SK-N-SH (cell line): ENCODE measurements at regions not wholly inside any gene's neighbourhood (a gene's known extent, or its start where the extent isn't known, plus 50 kb on each side); places are given as distances from the start of the nearest gene placed in this dataset.
A peak's percentile ranks its signal among the peaks of the same experiment; 100 is the strongest.

Source experiments
- CTCF ChIA-PET: fragments of 300-600, 350-600 bp; formaldehyde crosslinking; extraction: SDS; loops from one replicate; lab custom pipeline; 2021; lab: Yijun Ruan, JAX
- POLR2A ChIA-PET: fragments of 350-600 bp; sonication (Branson Sonifier 250); formaldehyde crosslinking; extraction: SDS; loops from one replicate; lab custom pipeline; 2020; ENCODE audit warnings: antibody characterized with exemption, inconsistent platforms; lab: Yijun Ruan, JAX
- DNase-seq: peaks from one replicate; pipeline ENCODE4 v3.0.0; 2012
- H2AFZ ChIP-seq: fragments of 200-600 bp; sonication (generic); 2 replicates; pipeline ENCODE4 v1.8.1; 2016; ENCODE audit warnings: antibody characterized with exemption, mild to moderate bottlenecking, low read depth
- H3F3A ChIP-seq: fragments of 200-600 bp; sonication (generic); replicated peaks from 2 replicates; pipeline ENCODE3; 2016; ENCODE audit warnings: antibody characterized with exemption, mild to moderate bottlenecking; ENCODE audit not compliant: insufficient read depth
- H3K27ac ChIP-seq, 2 experiments: fragments of 200-500 bp in 1 of 2; fragments of 200-600 bp in 1 of 2; sonication (Bioruptor generic) in 1 of 2; sonication (generic), shearing (Covaris generic) in 1 of 2; 2 replicates each; pipeline versions ENCODE4 v1.5.1 to v1.6.1; 2014 to 2016; ENCODE audit warnings: low read depth in 2 of 2, inconsistent platforms in 1 of 2, low read length in 1 of 2, mild to moderate bottlenecking in 1 of 2, mixed read lengths in 1 of 2
- H3K27me3 ChIP-seq: fragments of 200-600 bp; sonication (generic), shearing (Covaris generic); 2 replicates; pipeline ENCODE4 v1.6.1; 2016; ENCODE audit warnings: mixed run types; ENCODE audit not compliant: insufficient read depth
- H3K36me3 ChIP-seq, 2 experiments: fragments of 200-500 bp in 1 of 2; fragments of 200-600 bp in 1 of 2; sonication (Bioruptor generic) in 1 of 2; sonication (generic) in 1 of 2; replicated peaks in 1 of 2; 2 replicates each; pipeline versions ENCODE3 to v1.5.1; 2014 to 2016; ENCODE audit warnings: low read length in 1 of 2, mild to moderate bottlenecking in 1 of 2; ENCODE audit not compliant: insufficient read depth in 2 of 2, control insufficient read depth in 1 of 2
- H3K4me1 ChIP-seq, 2 experiments: fragments of 200-500 bp in 1 of 2; fragments of 200-600 bp in 1 of 2; sonication (Bioruptor generic) in 1 of 2; sonication (generic), shearing (Covaris generic) in 1 of 2; 2 replicates each; pipeline versions ENCODE4 v1.5.1 to v1.6.1; 2014 to 2016; ENCODE audit warnings: low read depth in 1 of 2, low read length in 1 of 2, mixed run types in 1 of 2; ENCODE audit not compliant: insufficient read depth in 2 of 2, control insufficient read depth in 1 of 2
- H3K4me2 ChIP-seq: fragments of 200-600 bp; sonication (generic), shearing (Covaris generic); 2 replicates; pipeline ENCODE4 v1.6.1; 2017; ENCODE audit warnings: mixed run types
- H3K4me3 ChIP-seq, 2 experiments: fragments of 200-500 bp in 1 of 2; fragments of 200-600 bp in 1 of 2; sonication (Bioruptor generic) in 1 of 2; sonication (generic), shearing (Covaris generic) in 1 of 2; 2 replicates each; pipeline versions ENCODE4 v1.5.1 to v1.8.1; 2014 to 2016; ENCODE audit warnings: low read depth in 2 of 2, inconsistent platforms in 1 of 2, low read length in 1 of 2, mild to moderate bottlenecking in 1 of 2, mixed read lengths in 1 of 2, moderate library complexity in 1 of 2
- H3K79me2 ChIP-seq: fragments of 200-600 bp; sonication (generic); 2 replicates; pipeline ENCODE4 v1.8.1; 2017; ENCODE audit warnings: mild to moderate bottlenecking; ENCODE audit not compliant: insufficient read depth
- H3K9ac ChIP-seq: fragments of 200-600 bp; sonication (generic); 2 replicates; pipeline ENCODE4 v1.6.1; 2017; ENCODE audit warnings: mixed run types
- H3K9me2 ChIP-seq: fragments of 200-600 bp; sonication (generic); 2 replicates; pipeline ENCODE4 v1.6.1; 2017; ENCODE audit warnings: mixed run types
- H3K9me3 ChIP-seq: fragments of 200-600 bp; sonication (generic); 2 replicates; pipeline ENCODE4 v1.6.1; 2017; ENCODE audit warnings: mixed run types, mild to moderate bottlenecking, moderate library complexity
- H4K20me1 ChIP-seq: fragments of 200-600 bp; sonication (generic); 2 replicates; pipeline ENCODE4 v1.6.1; 2017; ENCODE audit warnings: mild to moderate bottlenecking, mixed run types; ENCODE audit not compliant: insufficient read depth
- CTCF ChIP-seq: fragments of 200-600 bp; sonication (generic); IDR thresholded peaks from 2 replicates; pipeline ENCODE4 v1.6.1; 2017; ENCODE audit warnings: antibody characterized with exemption, mild to moderate bottlenecking, moderate library complexity
- EP300 ChIP-seq, 2 experiments: IDR thresholded peaks; 2 replicates each; pipeline versions ENCODE4 v1.4.0 to v1.6.1; 2012; ENCODE audit warnings: borderline replicate concordance in 1 of 2, low read depth in 1 of 2, low read length in 1 of 2
- FOSL2 ChIP-seq: IDR thresholded peaks from 2 replicates; pipeline ENCODE4 v1.4.0; 2012; ENCODE audit warnings: low read depth, mild to moderate bottlenecking, moderate library complexity, borderline replicate concordance
- FOXJ3 ChIP-seq: sonication (generic); formaldehyde crosslinking; IDR thresholded peaks from 2 replicates; pipeline ENCODE4 v1.5.1; 2020; ENCODE audit warnings: mild to moderate bottlenecking, missing genetic modification reagents
- FOXM1 ChIP-seq: IDR thresholded peaks from 2 replicates; pipeline ENCODE4 v1.4.0; 2012; ENCODE audit warnings: low read depth, mild to moderate bottlenecking
- GATA2 ChIP-seq: sonication (generic); formaldehyde crosslinking; IDR thresholded peaks from 2 replicates; pipeline ENCODE4 v1.5.0; 2020; ENCODE audit warnings: mild to moderate bottlenecking, missing genetic modification reagents
- JUND ChIP-seq: IDR thresholded peaks from 2 replicates; pipeline ENCODE4 v1.4.0; 2012
- MAX ChIP-seq: IDR thresholded peaks from 2 replicates; pipeline ENCODE4 v1.4.0; 2012; ENCODE audit warnings: low read depth
- NFIC ChIP-seq: IDR thresholded peaks from 2 replicates; pipeline ENCODE4 v1.4.0; 2012; ENCODE audit warnings: borderline replicate concordance
- PBX3 ChIP-seq: IDR thresholded peaks from 2 replicates; pipeline ENCODE4; 2012
- POLR2AphosphoS5 ChIP-seq: IDR thresholded peaks from 2 replicates; pipeline ENCODE4 v1.6.1; 2012; ENCODE audit warnings: low read depth, low read length
- RCOR1 ChIP-seq: fragments of 150-350 bp; IDR thresholded peaks from 2 replicates; pipeline ENCODE4 v1.6.1; 2017; ENCODE audit warnings: antibody characterized with exemption, low read length
- REST ChIP-seq: IDR thresholded peaks from 2 replicates; pipeline ENCODE4 v1.6.1; 2012; ENCODE audit warnings: mild to moderate bottlenecking, low read depth, low read length, moderate library complexity
- RFX5 ChIP-seq: IDR thresholded peaks from 2 replicates; pipeline ENCODE4 v1.6.1; 2012; ENCODE audit warnings: mild to moderate bottlenecking, improper control_type of control experiment, low read length
- SIN3A ChIP-seq: IDR thresholded peaks from 2 replicates; pipeline ENCODE4 v1.6.1; 2012; ENCODE audit warnings: low read depth, mild to moderate bottlenecking, low read length, moderate library complexity, borderline replicate concordance
- SMC3 ChIP-seq: IDR thresholded peaks from 2 replicates; pipeline ENCODE4 v1.6.1; 2012; ENCODE audit warnings: low read depth, low read length, improper control_type of control experiment
- TCF12 ChIP-seq: IDR thresholded peaks from 2 replicates; pipeline ENCODE4 v1.4.0; 2012
- TEAD4 ChIP-seq: IDR thresholded peaks from 2 replicates; pipeline ENCODE4 v1.4.0; 2012; ENCODE audit warnings: mild to moderate bottlenecking, borderline replicate concordance; ENCODE audit not compliant: insufficient read depth
- USF1 ChIP-seq: IDR thresholded peaks from 2 replicates; pipeline ENCODE4 v1.4.0; 2012; ENCODE audit warnings: low read depth, borderline replicate concordance
- ZBTB33 ChIP-seq: IDR thresholded peaks from 2 replicates; pipeline ENCODE4 v1.4.0; 2012; ENCODE audit warnings: low read depth, borderline replicate concordance
- WGBS: methylation state at CpG from one replicate; pipeline ENCODE4 v1.1.6; 2017; ENCODE audit warnings: low lambda C conversion rate; 5-methylcytosine and 5-hydroxymethylcytosine counted together

- ChIA-PET CTCF (interaction anchor here (1.5 kb wide), 1 partner anchor 20 kb away, joined by 5 read pairs; no protein-coding TSS in a partner anchor), POLR2A (no interaction called here)
- Histone ChIP-seq H3K9me2 (no peaks in the 10 kb centered on the region), H2AFZ (no peak overlapping the region), H4K20me1 (no peaks in the 10 kb centered on the region), H3K4me3 (no peak overlapping the region), H3K4me1 (no peaks in the 10 kb centered on the region; a peak in 1 of 4 replicates), H3K36me3 (no peaks in the 10 kb centered on the region), H3K9me3 (no peaks in the 10 kb centered on the region), H3K9ac (no peak overlapping the region), H3K4me2 (peak overlapping the region; percentile 30; the same call in 1 of the 2 replicates), H3K27ac (no peak overlapping the region; a peak in 2 of 4 replicates), H3K27me3 (no peaks in the 10 kb centered on the region), H3K79me2 (no peaks in the 10 kb centered on the region), H3F3A (no peaks in the 10 kb centered on the region)
- TF ChIP-seq TEAD4 (no peak), FOSL2 (peak; percentile 18; the same call in 1 of the 2 replicates), ZBTB33 (no peak), MAX (no peak), FOXM1 (no peak), TCF12 (peak; percentile 85), USF1 (no peak), RFX5 (no peak), POLR2AphosphoS5 (peak; percentile 49; the same call in 1 of the 2 replicates), CTCF (no peak), GATA2 (CRISPR knock-in tag) (no peak), REST (0 out of 2 replicates have a peak, but pooled peaks have one; percentile 13), EP300 (IDR thresholded peaks at IDR 0.05; ENCODE audit: borderline replicate concordance in 1 of 2, low read depth in 1 of 2, low read length in 1 of 2) (no peak), NFIC (peak; percentile 14; the same call in 1 of the 2 replicates), SMC3 (no peak), FOXJ3 (CRISPR knock-in tag) (no peak), JUND (peak; percentile 44; the same call in 1 of the 2 replicates), PBX3 (peak; percentile 85), RCOR1 (no peak), SIN3A (no peak; the same call in 1 of the 2 replicates)
- DNase-seq: no peak
- 21% methylated on average over 3 of the region's 3 CpGs for WGBS
Observed at GRCh38 chr11:122235615-122236014, 119.6 kb upstream of the BLID start.
